HCT116 (cell line): ENCODE measurements at regions not wholly inside any gene's neighbourhood (a gene's known extent, or its start where the extent isn't known, plus 50 kb on each side); places are given as distances from the start of the nearest gene placed in this dataset.

ENCODE experiments used
- ATAC-seq: fragments of 200-7000 bp; cut with Tn5 transposase; 2 replicates; pipeline ENCODE4 v1.9.1; 2020; ENCODE audit warnings: mild to moderate bottlenecking, moderate library complexity
- BruUV-seq: library from RNA; stranded (reverse); fragments of 400-500 nt; replicated peaks from 2 replicates; lab custom pipeline; 2021; lab: Mats Ljungman, UMichigan
- CTCF ChIA-PET: fragments of 300-600 bp; sonication (Branson Sonifier 250); formaldehyde crosslinking; loops from one replicate; lab custom pipeline; 2021; ENCODE audit warnings: antibody characterized with exemption; lab: Charles Lee
- POLR2A ChIA-PET: fragments of 300-600, 350-600 bp; sonication (Branson Sonifier 250); formaldehyde crosslinking; loops from one replicate; lab custom pipeline; 2021; ENCODE audit warnings: antibody characterized with exemption; lab: Charles Lee
- RAD21 ChIA-PET, 2 experiments: fragments of 300-600 bp; sonication (Branson Sonifier 250); formaldehyde crosslinking; loops; one replicate each; lab custom pipeline; 2023; ENCODE audit warnings: low total read pairs in 2 of 2; ENCODE audit not compliant: uncharacterized antibody in 2 of 2, unreplicated experiment in 2 of 2, low non-redundant PET in 1 of 2; lab: Charles Lee
- DNase-seq: peaks from one replicate; pipeline ENCODE4 v3.0.0-alpha.2; 2010; ENCODE audit warnings: low read depth, low spot score
- H2AFZ ChIP-seq: fragments of 200-600 bp; shearing (Covaris generic), sonication (generic); 2 replicates; pipeline ENCODE4 v1.6.1; 2017; ENCODE audit warnings: low read depth, mixed run types, mixed read lengths, antibody characterized with exemption, low read length; ENCODE audit not compliant: poor library complexity, severe bottlenecking
- H3K27ac ChIP-seq: 2 replicates; pipeline ENCODE4 v1.5.1; 2012; ENCODE audit warnings: low read depth, low read length
- H3K27me3 ChIP-seq: fragments of 200-600 bp; sonication (generic); 2 replicates; pipeline ENCODE4 v1.6.1; 2016; ENCODE audit warnings: mixed run types, low read length, mixed read lengths; ENCODE audit not compliant: insufficient read depth
- H3K36me3 ChIP-seq, 2 experiments: fragments of 200-500 bp in 1 of 2; fragments of 200-600 bp in 1 of 2; sonication (Bioruptor generic) in 1 of 2; sonication (generic) in 1 of 2; 2 replicates each; pipeline versions ENCODE4 v1.5.1 to v1.6.1; 2014 to 2016; ENCODE audit warnings: low read length in 2 of 2, inconsistent platforms in 1 of 2, mixed read lengths in 1 of 2, mixed run types in 1 of 2; ENCODE audit not compliant: insufficient read depth in 2 of 2, control insufficient read depth in 1 of 2
- H3K4me1 ChIP-seq, 2 experiments: fragments of 200-600 bp in 1 of 2; sonication (generic) in 1 of 2; 2 replicates each; pipeline versions ENCODE4 v1.5.1 to v1.6.1; 2012 to 2017; ENCODE audit warnings: low read length in 2 of 2, inconsistent platforms in 1 of 2, mild to moderate bottlenecking in 1 of 2, mixed read lengths in 1 of 2, mixed run types in 1 of 2, moderate library complexity in 1 of 2; ENCODE audit not compliant: insufficient read depth in 2 of 2, control insufficient read depth in 1 of 2
- H3K4me2 ChIP-seq: fragments of 200-600 bp; sonication (generic); 2 replicates; pipeline ENCODE4 v1.6.1; 2017; ENCODE audit warnings: mixed run types, low read length, mixed read lengths
- H3K4me3 ChIP-seq, 2 experiments: fragments of 200-600 bp in 1 of 2; sonication (generic) in 1 of 2; replicated peaks in 1 of 2; 2 replicates each; pipeline ENCODE4 v1.5.1; 2011 to 2016; ENCODE audit warnings: low read length in 2 of 2, control low read depth in 1 of 2, low read depth in 1 of 2, mild to moderate bottlenecking in 1 of 2, mixed read lengths in 1 of 2, mixed run types in 1 of 2
- H3K79me2 ChIP-seq: fragments of 200-600 bp; sonication (generic); 2 replicates; pipeline ENCODE4 v1.6.1; 2017; ENCODE audit warnings: mild to moderate bottlenecking, mixed run types, low read length, moderate library complexity, mixed read lengths; ENCODE audit not compliant: insufficient read depth
- H3K9ac ChIP-seq: fragments of 200-600 bp; sonication (generic); 2 replicates; pipeline ENCODE4 v1.6.1; 2016; ENCODE audit warnings: low read length, mixed read lengths
- H3K9me2 ChIP-seq: fragments of 200-600 bp; sonication (generic), shearing (Covaris generic); 2 replicates; pipeline ENCODE4 v1.6.1; 2017; ENCODE audit warnings: mixed run types, mild to moderate bottlenecking, moderate library complexity; ENCODE audit not compliant: insufficient read depth
- H3K9me3 ChIP-seq, 2 experiments: fragments of 200-500 bp in 1 of 2; fragments of 200-600 bp in 1 of 2; sonication (Bioruptor generic) in 1 of 2; sonication (generic) in 1 of 2; 2 replicates each; pipeline ENCODE4 v1.6.1; 2014 to 2017; ENCODE audit warnings: low read length in 2 of 2, mixed read lengths in 2 of 2, inconsistent platforms in 1 of 2, low read depth in 1 of 2, mild to moderate bottlenecking in 1 of 2, mixed run types in 1 of 2, moderate library complexity in 1 of 2; ENCODE audit not compliant: control insufficient read depth in 1 of 2, insufficient read depth in 1 of 2
- H4K20me1 ChIP-seq: fragments of 200-600 bp; sonication (generic), shearing (Covaris generic); 2 replicates; pipeline ENCODE4 v1.6.1; 2017; ENCODE audit warnings: mixed run types, mild to moderate bottlenecking, moderate library complexity; ENCODE audit not compliant: insufficient read depth
- CBX3 ChIP-seq: IDR thresholded peaks from 2 replicates; pipeline ENCODE4 v1.6.1; 2012; ENCODE audit warnings: low read depth
- CEBPB ChIP-seq: IDR thresholded peaks from 2 replicates; pipeline ENCODE4 v1.6.1; 2012; ENCODE audit warnings: low read depth
- ELF1 ChIP-seq: IDR thresholded peaks from 2 replicates; pipeline ENCODE4 v1.6.1; 2012; ENCODE audit warnings: low read depth, borderline replicate concordance
- FOSL1 ChIP-seq: IDR thresholded peaks from 2 replicates; pipeline ENCODE4 v1.6.1; 2012; ENCODE audit warnings: low read depth
- JUND ChIP-seq: IDR thresholded peaks from 2 replicates; pipeline ENCODE4 v1.6.1; 2012
- POLR2AphosphoS5 ChIP-seq: IDR thresholded peaks from 2 replicates; pipeline ENCODE4 v1.6.1; 2011; ENCODE audit warnings: mild to moderate bottlenecking, low read depth, low read length, moderate library complexity
- SIN3A ChIP-seq: IDR thresholded peaks from 2 replicates; pipeline ENCODE4 v1.6.1; 2012; ENCODE audit warnings: low read depth
- TCF7L2 ChIP-seq: IDR thresholded peaks from 2 replicates; pipeline ENCODE4 v1.7.0; 2011; ENCODE audit warnings: borderline replicate concordance, inconsistent platforms; ENCODE audit not compliant: insufficient read depth, insufficient read length; ENCODE audit errors: extremely low read depth
- YY1 ChIP-seq: IDR thresholded peaks from 2 replicates; pipeline ENCODE4 v1.6.1; 2011; ENCODE audit warnings: low read length, low read depth, moderate library complexity, mild to moderate bottlenecking; ENCODE audit not compliant: insufficient replicate concordance; ENCODE audit errors: extremely low read depth
- ZFX ChIP-seq: fragments of 450-650 bp; IDR thresholded peaks from 2 replicates; pipeline ENCODE4 v1.6.1; 2017
- intact Hi-C: fragments of 100-400 bp; cut with micrococcal nuclease; formaldehyde crosslinking; loops from 2 replicates; pipeline ENCODE4 v1.10.0; 2022
- TF ChIP-seq, protein P1 (sequence below), 3 experiments: fragments of 200-600 bp in 1 of 3; sonication (generic) in 1 of 3; IDR thresholded peaks in 2 of 3; conservative IDR thresholded peaks in 1 of 3; 2 replicates each; pipeline ENCODE4 v1.5.1; 2012 to 2017; ENCODE audit warnings: low read depth in 2 of 3, low read length in 2 of 3, antibody characterized with exemption in 1 of 3, borderline replicate concordance in 1 of 3, control low read depth in 1 of 3, mild to moderate bottlenecking in 1 of 3, mixed read lengths in 1 of 3, mixed run types in 1 of 3, moderate library complexity in 1 of 3; ENCODE audit not compliant: insufficient read depth in 1 of 3
- TF ChIP-seq, protein P2 (sequence below): IDR thresholded peaks from 2 replicates; pipeline ENCODE4 v1.6.1; 2011; ENCODE audit warnings: mild to moderate bottlenecking, low read length, moderate library complexity; ENCODE audit not compliant: insufficient replicate concordance; ENCODE audit errors: extremely low read depth
- TF ChIP-seq, protein P3 (sequence below): IDR thresholded peaks from 2 replicates; pipeline ENCODE4 v1.6.1; 2012
- TF ChIP-seq, protein P4 (sequence below): IDR thresholded peaks from 2 replicates; pipeline ENCODE4 v1.6.1; 2012; ENCODE audit warnings: low read depth
- TF ChIP-seq, protein P5 (sequence below): IDR thresholded peaks from 2 replicates; pipeline ENCODE4 v1.6.1; 2012

DNA sequence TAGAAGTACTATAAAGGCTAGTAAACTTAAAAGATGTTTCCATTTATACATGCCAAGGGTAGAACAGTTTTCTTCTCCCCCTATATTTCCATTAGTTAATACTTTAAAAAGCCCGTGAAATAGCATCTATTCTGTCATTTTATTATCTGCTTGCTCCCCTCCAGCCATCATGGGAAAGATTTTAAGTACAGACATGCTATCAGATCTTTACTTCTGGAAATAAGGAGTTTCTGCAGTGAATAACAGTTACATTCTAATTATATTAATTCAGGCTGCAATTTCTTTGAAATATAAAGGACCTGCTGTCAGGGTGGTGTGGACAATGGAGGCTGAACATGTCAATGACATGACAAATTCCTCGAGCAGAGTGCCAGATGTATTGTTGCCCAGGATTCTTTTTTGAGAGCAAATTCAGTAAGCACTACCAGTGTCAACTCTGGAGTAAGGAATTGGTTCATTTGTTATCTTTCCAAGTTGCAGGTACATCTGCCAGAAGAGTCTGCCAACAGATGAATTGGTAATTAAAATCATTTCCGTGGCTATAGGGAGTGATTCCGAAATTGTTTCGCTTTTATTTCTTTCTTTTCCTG is 151.3 kb downstream of the BTG1 start:
- ATAC-seq (no peak), DNase-seq (no peak)
- Histone ChIP-seq H4K20me1 (no peaks in the 10 kb centered on the region), H3K4me1 (no peaks in the 10 kb centered on the region), H3K9ac (no peak overlapping the region), H3K4me2 (no peak overlapping the region), H3K36me3 (no peaks in the 10 kb centered on the region), H3K4me3 (no peak overlapping the region), H3K9me3 (no peaks in the 10 kb centered on the region), H3K79me2 (no peaks in the 10 kb centered on the region), H3K27me3 (no peaks in the 10 kb centered on the region), H3K27ac (no peak overlapping the region), H3K9me2 (no peaks in the 10 kb centered on the region), H2AFZ (no peak overlapping the region)
- CTCF ChIA-PET: interaction anchor here (0.6 kb wide), 1 partner anchor 142 kb away, joined by 3 read pairs; no protein-coding TSS in a partner anchor
- RAD21 ChIA-PET: no interaction called here
- POLR2A ChIA-PET: no interaction called here
- BruUV-seq: no TSS peak
- intact Hi-C loops: no loop called here
- TF ChIP-seq, protein P1, sequence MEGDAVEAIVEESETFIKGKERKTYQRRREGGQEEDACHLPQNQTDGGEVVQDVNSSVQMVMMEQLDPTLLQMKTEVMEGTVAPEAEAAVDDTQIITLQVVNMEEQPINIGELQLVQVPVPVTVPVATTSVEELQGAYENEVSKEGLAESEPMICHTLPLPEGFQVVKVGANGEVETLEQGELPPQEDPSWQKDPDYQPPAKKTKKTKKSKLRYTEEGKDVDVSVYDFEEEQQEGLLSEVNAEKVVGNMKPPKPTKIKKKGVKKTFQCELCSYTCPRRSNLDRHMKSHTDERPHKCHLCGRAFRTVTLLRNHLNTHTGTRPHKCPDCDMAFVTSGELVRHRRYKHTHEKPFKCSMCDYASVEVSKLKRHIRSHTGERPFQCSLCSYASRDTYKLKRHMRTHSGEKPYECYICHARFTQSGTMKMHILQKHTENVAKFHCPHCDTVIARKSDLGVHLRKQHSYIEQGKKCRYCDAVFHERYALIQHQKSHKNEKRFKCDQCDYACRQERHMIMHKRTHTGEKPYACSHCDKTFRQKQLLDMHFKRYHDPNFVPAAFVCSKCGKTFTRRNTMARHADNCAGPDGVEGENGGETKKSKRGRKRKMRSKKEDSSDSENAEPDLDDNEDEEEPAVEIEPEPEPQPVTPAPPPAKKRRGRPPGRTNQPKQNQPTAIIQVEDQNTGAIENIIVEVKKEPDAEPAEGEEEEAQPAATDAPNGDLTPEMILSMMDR (IDR thresholded peaks at IDR 0.05 in 2 of 3, conservative IDR thresholded peaks at IDR 0.05 in 1 of 3; ENCODE audit: borderline replicate concordance in 1 of 3, insufficient read depth in 1 of 3, low read depth in 2 of 3, low read length in 2 of 3): no peak
- TF ChIP-seq CEBPB (no peak), POLR2AphosphoS5 (no peak), TCF7L2 (no peak), YY1 (no peak), CBX3 (no peak), FOSL1 (no peak), ELF1 (no peak), ZFX (no peak), JUND (no peak), SIN3A (no peak)
- TF ChIP-seq, protein P2, sequence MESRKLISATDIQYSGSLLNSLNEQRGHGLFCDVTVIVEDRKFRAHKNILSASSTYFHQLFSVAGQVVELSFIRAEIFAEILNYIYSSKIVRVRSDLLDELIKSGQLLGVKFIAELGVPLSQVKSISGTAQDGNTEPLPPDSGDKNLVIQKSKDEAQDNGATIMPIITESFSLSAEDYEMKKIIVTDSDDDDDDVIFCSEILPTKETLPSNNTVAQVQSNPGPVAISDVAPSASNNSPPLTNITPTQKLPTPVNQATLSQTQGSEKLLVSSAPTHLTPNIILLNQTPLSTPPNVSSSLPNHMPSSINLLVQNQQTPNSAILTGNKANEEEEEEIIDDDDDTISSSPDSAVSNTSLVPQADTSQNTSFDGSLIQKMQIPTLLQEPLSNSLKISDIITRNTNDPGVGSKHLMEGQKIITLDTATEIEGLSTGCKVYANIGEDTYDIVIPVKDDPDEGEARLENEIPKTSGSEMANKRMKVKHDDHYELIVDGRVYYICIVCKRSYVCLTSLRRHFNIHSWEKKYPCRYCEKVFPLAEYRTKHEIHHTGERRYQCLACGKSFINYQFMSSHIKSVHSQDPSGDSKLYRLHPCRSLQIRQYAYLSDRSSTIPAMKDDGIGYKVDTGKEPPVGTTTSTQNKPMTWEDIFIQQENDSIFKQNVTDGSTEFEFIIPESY: no peak
- TF ChIP-seq, protein P3, sequence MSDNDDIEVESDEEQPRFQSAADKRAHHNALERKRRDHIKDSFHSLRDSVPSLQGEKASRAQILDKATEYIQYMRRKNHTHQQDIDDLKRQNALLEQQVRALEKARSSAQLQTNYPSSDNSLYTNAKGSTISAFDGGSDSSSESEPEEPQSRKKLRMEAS: no peak
- TF ChIP-seq, protein P4, sequence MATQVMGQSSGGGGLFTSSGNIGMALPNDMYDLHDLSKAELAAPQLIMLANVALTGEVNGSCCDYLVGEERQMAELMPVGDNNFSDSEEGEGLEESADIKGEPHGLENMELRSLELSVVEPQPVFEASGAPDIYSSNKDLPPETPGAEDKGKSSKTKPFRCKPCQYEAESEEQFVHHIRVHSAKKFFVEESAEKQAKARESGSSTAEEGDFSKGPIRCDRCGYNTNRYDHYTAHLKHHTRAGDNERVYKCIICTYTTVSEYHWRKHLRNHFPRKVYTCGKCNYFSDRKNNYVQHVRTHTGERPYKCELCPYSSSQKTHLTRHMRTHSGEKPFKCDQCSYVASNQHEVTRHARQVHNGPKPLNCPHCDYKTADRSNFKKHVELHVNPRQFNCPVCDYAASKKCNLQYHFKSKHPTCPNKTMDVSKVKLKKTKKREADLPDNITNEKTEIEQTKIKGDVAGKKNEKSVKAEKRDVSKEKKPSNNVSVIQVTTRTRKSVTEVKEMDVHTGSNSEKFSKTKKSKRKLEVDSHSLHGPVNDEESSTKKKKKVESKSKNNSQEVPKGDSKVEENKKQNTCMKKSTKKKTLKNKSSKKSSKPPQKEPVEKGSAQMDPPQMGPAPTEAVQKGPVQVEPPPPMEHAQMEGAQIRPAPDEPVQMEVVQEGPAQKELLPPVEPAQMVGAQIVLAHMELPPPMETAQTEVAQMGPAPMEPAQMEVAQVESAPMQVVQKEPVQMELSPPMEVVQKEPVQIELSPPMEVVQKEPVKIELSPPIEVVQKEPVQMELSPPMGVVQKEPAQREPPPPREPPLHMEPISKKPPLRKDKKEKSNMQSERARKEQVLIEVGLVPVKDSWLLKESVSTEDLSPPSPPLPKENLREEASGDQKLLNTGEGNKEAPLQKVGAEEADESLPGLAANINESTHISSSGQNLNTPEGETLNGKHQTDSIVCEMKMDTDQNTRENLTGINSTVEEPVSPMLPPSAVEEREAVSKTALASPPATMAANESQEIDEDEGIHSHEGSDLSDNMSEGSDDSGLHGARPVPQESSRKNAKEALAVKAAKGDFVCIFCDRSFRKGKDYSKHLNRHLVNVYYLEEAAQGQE: no peak
- TF ChIP-seq, protein P5, sequence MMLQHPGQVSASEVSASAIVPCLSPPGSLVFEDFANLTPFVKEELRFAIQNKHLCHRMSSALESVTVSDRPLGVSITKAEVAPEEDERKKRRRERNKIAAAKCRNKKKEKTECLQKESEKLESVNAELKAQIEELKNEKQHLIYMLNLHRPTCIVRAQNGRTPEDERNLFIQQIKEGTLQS: no peak
